Transverse colon (tissue), 3 donors: ENCODE measurements at regions not wholly inside any gene's neighbourhood (a gene's known extent, or its start where the extent isn't known, plus 50 kb on each side); places are given as distances from the start of the nearest gene placed in this dataset.

Source experiments
- POLR2A ChIP-seq: fragments of 450-650 bp; IDR thresholded peaks from one replicate; pipeline ENCODE4 v1.6.1; 2016; ENCODE audit warnings: antibody characterized with exemption, mild to moderate bottlenecking, moderate library complexity
- TF ChIP-seq, protein P1 (sequence below), 5 experiments: fragments of 200-600 bp in 3 of 5; fragments of 450-650 bp in 2 of 5; sonication (generic) in 3 of 5; IDR thresholded peaks; 1 replicate in 2 of 5; 2 replicates in 3 of 5; pipeline ENCODE4 v1.5.1; 2016 to 2017; ENCODE audit warnings: antibody characterized with exemption in 5 of 5, inconsistent platforms in 3 of 5, mild to moderate bottlenecking in 2 of 5, moderate library complexity in 1 of 5

DNA sequence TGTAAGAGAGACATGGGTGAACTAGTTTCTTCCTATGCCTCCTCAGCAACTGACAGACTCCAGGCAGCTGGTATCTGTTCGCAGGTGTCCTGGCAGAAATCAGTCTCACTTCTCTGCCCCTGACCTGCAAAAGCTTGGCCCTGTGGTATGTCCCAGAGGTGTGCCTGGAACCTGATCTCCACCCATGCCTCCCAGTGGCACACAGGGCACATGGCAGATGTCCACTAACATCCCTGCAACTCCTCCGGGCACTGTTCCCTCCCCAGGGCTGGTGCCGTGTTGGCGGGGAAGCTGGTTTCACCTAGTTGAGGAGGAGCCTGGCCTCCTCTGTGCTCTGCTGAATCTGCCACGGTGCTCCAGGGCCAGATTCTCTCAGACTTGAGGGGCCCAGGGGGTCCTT, 123.3 kb upstream of the GGTLC1 start:
- TF ChIP-seq, protein P1, sequence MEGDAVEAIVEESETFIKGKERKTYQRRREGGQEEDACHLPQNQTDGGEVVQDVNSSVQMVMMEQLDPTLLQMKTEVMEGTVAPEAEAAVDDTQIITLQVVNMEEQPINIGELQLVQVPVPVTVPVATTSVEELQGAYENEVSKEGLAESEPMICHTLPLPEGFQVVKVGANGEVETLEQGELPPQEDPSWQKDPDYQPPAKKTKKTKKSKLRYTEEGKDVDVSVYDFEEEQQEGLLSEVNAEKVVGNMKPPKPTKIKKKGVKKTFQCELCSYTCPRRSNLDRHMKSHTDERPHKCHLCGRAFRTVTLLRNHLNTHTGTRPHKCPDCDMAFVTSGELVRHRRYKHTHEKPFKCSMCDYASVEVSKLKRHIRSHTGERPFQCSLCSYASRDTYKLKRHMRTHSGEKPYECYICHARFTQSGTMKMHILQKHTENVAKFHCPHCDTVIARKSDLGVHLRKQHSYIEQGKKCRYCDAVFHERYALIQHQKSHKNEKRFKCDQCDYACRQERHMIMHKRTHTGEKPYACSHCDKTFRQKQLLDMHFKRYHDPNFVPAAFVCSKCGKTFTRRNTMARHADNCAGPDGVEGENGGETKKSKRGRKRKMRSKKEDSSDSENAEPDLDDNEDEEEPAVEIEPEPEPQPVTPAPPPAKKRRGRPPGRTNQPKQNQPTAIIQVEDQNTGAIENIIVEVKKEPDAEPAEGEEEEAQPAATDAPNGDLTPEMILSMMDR (IDR thresholded peaks at IDR 0.05) = no peak
- no peak for TF ChIP-seq POLR2A
